GM06990 (cell line): ENCODE measurements at regions not wholly inside any gene's neighbourhood (a gene's known extent, or its start where the extent isn't known, plus 50 kb on each side); places are given as distances from the start of the nearest gene placed in this dataset.

Experiments
- DNase-seq: peaks from one replicate; pipeline ENCODE4 v3.0.0-alpha.2; 2011; ENCODE audit not compliant: insufficient read length; ENCODE audit errors: extremely low read depth
- H3K27me3 ChIP-seq: replicated peaks from 2 replicates; pipeline ENCODE4 v1.6.0; 2011; ENCODE audit warnings: low read length; ENCODE audit not compliant: control insufficient read depth, insufficient read depth
- H3K36me3 ChIP-seq: 2 replicates; pipeline ENCODE4 v1.5.1; 2011; ENCODE audit warnings: low read length; ENCODE audit not compliant: control insufficient read depth, insufficient read depth
- H3K4me3 ChIP-seq: replicated peaks from 2 replicates; pipeline ENCODE4 v1.5.1; 2011; ENCODE audit warnings: low read depth, mild to moderate bottlenecking, control low read depth, low read length
- TF ChIP-seq, protein P1 (sequence below): IDR thresholded peaks from 2 replicates; pipeline ENCODE4 v1.5.1; 2011; ENCODE audit warnings: low read length, control low read depth, mild to moderate bottlenecking, inconsistent platforms; ENCODE audit not compliant: insufficient read depth, poor library complexity, severe bottlenecking

DNA sequence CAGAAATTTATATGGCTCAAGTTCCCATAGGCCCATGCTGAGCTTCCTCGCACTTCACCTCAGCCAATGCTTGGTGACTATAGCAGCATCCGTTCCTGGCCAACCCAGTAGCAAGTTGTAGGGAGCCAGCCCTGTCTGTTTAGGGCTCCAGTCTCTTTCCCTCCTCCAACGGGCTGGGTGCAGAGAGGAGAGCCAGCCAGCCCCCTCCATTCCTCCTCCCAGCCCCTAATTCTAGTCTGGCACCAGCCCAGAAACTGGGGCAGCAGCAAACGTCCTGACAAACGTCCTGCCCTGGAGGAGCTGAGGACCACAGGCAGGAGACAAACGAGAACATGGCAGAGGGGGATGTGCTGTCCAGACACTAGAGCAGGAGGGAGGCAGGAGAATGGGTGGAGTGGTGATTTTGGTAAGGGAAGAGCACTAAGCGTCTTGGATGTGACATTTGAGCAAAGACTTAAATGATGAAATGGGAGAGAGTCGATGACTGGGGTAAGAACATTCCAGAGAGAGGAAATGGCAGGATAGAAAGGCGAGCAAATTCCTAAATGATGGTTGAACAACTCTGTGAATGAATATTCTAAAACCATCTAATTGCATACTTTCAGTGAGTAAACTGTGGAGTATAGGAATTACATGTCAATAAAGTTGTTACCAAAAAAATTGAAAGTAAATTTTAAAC is 222.5 kb upstream of the DAPK1 start:
- Histone ChIP-seq H3K36me3 (no peaks in the 10 kb centered on the region), H3K4me3 (no peak overlapping the region), H3K27me3 (no peaks in the 10 kb centered on the region)
- TF ChIP-seq, protein P1, sequence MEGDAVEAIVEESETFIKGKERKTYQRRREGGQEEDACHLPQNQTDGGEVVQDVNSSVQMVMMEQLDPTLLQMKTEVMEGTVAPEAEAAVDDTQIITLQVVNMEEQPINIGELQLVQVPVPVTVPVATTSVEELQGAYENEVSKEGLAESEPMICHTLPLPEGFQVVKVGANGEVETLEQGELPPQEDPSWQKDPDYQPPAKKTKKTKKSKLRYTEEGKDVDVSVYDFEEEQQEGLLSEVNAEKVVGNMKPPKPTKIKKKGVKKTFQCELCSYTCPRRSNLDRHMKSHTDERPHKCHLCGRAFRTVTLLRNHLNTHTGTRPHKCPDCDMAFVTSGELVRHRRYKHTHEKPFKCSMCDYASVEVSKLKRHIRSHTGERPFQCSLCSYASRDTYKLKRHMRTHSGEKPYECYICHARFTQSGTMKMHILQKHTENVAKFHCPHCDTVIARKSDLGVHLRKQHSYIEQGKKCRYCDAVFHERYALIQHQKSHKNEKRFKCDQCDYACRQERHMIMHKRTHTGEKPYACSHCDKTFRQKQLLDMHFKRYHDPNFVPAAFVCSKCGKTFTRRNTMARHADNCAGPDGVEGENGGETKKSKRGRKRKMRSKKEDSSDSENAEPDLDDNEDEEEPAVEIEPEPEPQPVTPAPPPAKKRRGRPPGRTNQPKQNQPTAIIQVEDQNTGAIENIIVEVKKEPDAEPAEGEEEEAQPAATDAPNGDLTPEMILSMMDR = no peak
- no peak for DNase-seq

DNA sequence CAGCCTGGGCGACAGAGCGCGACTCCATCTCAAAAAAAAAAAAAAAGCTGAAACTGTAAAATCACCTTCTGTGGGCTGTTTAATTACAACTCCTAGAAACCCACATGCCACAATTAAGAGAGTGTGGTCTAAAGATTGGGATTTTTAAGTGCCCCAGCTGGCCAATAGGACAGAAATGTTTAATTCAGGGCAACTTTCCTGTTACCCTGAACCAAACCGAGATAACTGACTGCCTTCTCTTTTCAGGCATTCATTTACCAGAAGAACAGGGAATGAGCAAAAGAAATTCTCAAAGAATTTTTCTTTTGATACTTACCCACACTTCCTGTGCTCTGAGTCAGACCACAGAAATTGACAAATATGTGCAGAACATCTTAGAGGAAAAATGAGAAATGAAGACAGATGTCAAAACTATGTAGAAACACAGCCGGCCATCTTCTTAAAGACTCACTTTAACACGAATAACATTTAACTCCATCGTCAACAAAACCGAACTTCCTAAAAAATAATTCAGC is 221.3 kb upstream of the DAPK1 start:
- Histone ChIP-seq H3K4me3 (no peak overlapping the region), H3K36me3 (no peaks in the 10 kb centered on the region), H3K27me3 (no peaks in the 10 kb centered on the region)
- no peak for DNase-seq
- TF ChIP-seq, protein P1 = no peak

DNA sequence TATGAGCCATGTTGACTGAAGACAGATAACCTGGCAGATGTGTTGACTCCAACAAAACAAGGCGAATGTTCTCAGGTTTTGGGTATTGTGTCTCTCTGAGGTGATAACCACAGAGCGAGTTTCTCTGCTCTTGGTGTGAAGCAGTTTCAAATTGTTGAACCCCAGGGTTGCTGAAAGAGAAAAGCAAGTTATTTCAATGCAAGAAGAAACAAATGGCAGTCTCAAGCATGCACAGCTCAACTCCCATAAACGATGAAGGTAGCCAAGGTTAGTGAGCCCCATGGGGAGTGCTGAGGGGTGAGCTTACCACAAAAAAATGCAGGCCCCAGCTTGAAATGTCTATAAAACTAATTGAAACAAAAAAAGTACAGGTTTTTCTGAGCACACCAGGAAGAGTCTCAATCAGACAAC is 220.8 kb upstream of the DAPK1 start:
- TF ChIP-seq, protein P1 = no peak
- H3K4me3 ChIP-seq = no peak overlapping the region
- no peaks in the 10 kb centered on the region; the same call in 1 of the 2 replicates for H3K27me3 ChIP-seq
- H3K36me3 ChIP-seq = no peaks in the 10 kb centered on the region
- no peak for DNase-seq

DNA sequence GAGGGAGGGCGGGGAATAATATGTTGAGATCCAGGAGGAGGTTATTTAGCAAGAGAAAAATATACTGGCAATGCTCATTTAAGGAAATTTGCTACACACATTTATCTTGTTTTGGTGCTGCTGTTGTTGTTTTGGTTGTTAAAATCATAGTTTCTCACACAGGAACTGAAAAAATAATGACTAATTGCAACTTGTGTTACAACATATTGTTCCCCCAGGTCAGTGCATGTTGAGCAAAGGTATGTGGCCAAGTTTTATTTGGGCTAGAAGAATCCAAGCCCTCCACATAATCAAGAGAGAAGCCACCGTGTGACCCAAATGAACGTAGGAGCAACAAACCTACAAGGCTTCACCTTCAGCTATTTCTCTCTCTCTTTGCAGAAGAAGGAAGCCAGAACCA is 220.3 kb upstream of the DAPK1 start:
- TF ChIP-seq, protein P1 = no peak

DNA sequence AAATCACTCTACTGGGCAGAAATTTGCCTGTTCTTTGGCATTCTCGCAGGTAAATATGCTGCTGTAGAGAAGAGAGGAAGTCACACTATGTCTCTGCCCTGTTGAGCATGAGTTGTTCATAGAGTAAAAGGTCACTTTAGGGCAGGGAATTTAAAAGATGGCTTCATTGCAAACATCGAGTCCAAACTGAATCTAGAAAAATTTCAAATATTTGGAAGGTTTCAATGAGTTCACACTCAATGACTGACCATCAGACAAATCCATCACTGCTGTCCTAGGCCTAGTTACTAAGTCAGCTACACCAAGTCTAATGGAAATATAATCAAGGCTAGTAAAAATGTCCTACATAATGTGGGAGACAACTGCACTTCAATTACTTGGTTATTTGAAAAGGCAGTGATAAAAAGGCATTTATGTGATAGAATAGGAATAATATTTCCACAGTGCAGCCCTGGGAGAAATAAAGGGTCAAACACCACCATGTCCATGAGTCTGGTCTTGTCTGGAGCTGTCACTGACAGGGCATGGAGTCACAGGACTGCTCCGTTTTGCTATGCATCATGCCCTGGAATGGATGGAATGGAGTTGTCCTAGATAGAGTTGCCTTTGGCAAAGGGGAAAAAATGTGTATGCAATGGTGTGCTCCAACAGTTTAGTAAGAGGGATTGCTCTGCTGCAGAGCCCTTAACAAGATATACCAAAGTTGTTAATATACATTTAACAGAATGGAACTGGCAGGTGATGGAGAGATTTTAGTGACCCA is 218.5 kb upstream of the DAPK1 start:
- no peaks in the 10 kb centered on the region for H3K36me3 ChIP-seq
- TF ChIP-seq, protein P1 = no peak
- no peak for DNase-seq
- H3K4me3 ChIP-seq = no peak overlapping the region
- H3K27me3 ChIP-seq = no peaks in the 10 kb centered on the region; the same call in 1 of the 2 replicates

More for the DNA sequence above, 220.3 kb upstream of the DAPK1 start:
- no peak for DNase-seq
- Histone ChIP-seq H3K4me3 (no peak overlapping the region), H3K27me3 (no peaks in the 10 kb centered on the region; the same call in 1 of the 2 replicates), H3K36me3 (no peaks in the 10 kb centered on the region)
